H1 (cell line): ENCODE measurements at regions not wholly inside any gene's neighbourhood (a gene's known extent, or its start where the extent isn't known, plus 50 kb on each side); places are given as distances from the start of the nearest gene placed in this dataset.

Experiments used
- CTCF ChIA-PET: fragments of 300-600 bp; sonication (Branson Sonifier 250); formaldehyde crosslinking; loops from one replicate; lab custom pipeline; 2021; ENCODE audit not compliant: partially characterized antibody; lab: Charles Lee
- POLR2A ChIA-PET: fragments of 300-600 bp; sonication (Branson Sonifier 250); formaldehyde crosslinking; loops from one replicate; lab custom pipeline; 2021; ENCODE audit warnings: inconsistent platforms; ENCODE audit not compliant: partially characterized antibody; lab: Charles Lee
- DNase-seq, 2 experiments: peaks; one replicate each; pipeline versions ENCODE4 v3.0.0 to v3.0.0-alpha.2; 2010 to 2022; ENCODE audit warnings: low spot score in 2 of 2, low read depth in 1 of 2, mixed read lengths in 1 of 2
- FAIRE-seq: peaks from 2 replicates; lab custom pipeline; 2011; peaks lifted over from hg19 to GRCh38; lab: Jason Lieb, UNC
- H2AFZ ChIP-seq: 2 replicates; pipeline ENCODE4 v1.8.1; 2012; ENCODE audit warnings: low read length, inconsistent platforms
- H2AK5ac ChIP-seq: 2 replicates; pipeline ENCODE4 v1.6.1; 2013; ENCODE audit warnings: low read depth, low read length
- H2BK120ac ChIP-seq: replicated peaks from 2 replicates; pipeline ENCODE3; 2013; ENCODE audit warnings: low read depth, low read length, inconsistent platforms
- H2BK12ac ChIP-seq: 2 replicates; pipeline ENCODE4 v1.6.1; 2013; ENCODE audit warnings: low read depth, low read length
- H2BK15ac ChIP-seq: 2 replicates; pipeline ENCODE4 v1.6.1; 2013; ENCODE audit warnings: low read length
- H2BK20ac ChIP-seq: 2 replicates; pipeline ENCODE4 v1.6.1; 2013; ENCODE audit warnings: low read length
- H2BK5ac ChIP-seq: 2 replicates; pipeline ENCODE4 v1.6.1; 2013; ENCODE audit warnings: low read depth, low read length
- H3K14ac ChIP-seq: 2 replicates; pipeline ENCODE4 v1.6.1; 2013; ENCODE audit warnings: inconsistent platforms; ENCODE audit not compliant: insufficient read length
- H3K18ac ChIP-seq: 2 replicates; pipeline ENCODE4 v1.6.1; 2013; ENCODE audit warnings: low read length; ENCODE audit errors: extremely low read depth
- H3K23ac ChIP-seq: 2 replicates; pipeline ENCODE4 v1.6.1; 2013; ENCODE audit warnings: inconsistent platforms; ENCODE audit not compliant: insufficient read length
- H3K23me2 ChIP-seq: 2 replicates; pipeline ENCODE4 v1.6.1; 2013; ENCODE audit warnings: low read depth, low read length
- H3K27ac ChIP-seq: 2 replicates; pipeline ENCODE4 v1.6.1; 2011; ENCODE audit warnings: low read depth, low read length, inconsistent platforms
- H3K27me3 ChIP-seq, 4 experiments: replicated peaks in 1 of 4; 1 replicate in 1 of 4; 2 replicates in 3 of 4; pipeline versions ENCODE4 v1.6.1 to v1.8.1; 2011 to 2013; ENCODE audit warnings: low read length in 3 of 4, mild to moderate bottlenecking in 3 of 4, inconsistent platforms in 2 of 4, mixed read lengths in 2 of 4, moderate library complexity in 1 of 4; ENCODE audit not compliant: control insufficient read depth in 3 of 4, insufficient read depth in 3 of 4; ENCODE audit errors: extremely low read depth in 1 of 4
- H3K36me3 ChIP-seq, 4 experiments: 2 replicates each; pipeline versions ENCODE4 v1.6.1 to v1.8.1; 2011 to 2013; ENCODE audit warnings: mild to moderate bottlenecking in 4 of 4, low read length in 3 of 4, moderate library complexity in 2 of 4, control low read depth in 1 of 4, inconsistent platforms in 1 of 4; ENCODE audit not compliant: insufficient read depth in 4 of 4, control insufficient read depth in 2 of 4
- H3K4ac ChIP-seq: replicated peaks from 2 replicates; pipeline ENCODE3; 2013; ENCODE audit warnings: low read length, low read depth, mixed read lengths, inconsistent platforms; ENCODE audit not compliant: insufficient read length
- H3K4me1 ChIP-seq, 4 experiments: replicated peaks in 1 of 4; 1 replicate in 1 of 4; 2 replicates in 3 of 4; pipeline versions ENCODE4 v1.6.1 to v1.8.1; 2011 to 2013; ENCODE audit warnings: low read length in 3 of 4, inconsistent platforms in 2 of 4, mixed read lengths in 1 of 4; ENCODE audit not compliant: insufficient read depth in 4 of 4, control insufficient read depth in 3 of 4
- H3K4me2 ChIP-seq, 2 experiments: 2 replicates each; pipeline versions ENCODE4 v1.6.1 to v1.8.1; 2011 to 2013; ENCODE audit warnings: low read depth in 2 of 2, low read length in 2 of 2, control low read depth in 1 of 2, inconsistent platforms in 1 of 2, mild to moderate bottlenecking in 1 of 2; ENCODE audit not compliant: insufficient read depth in 1 of 2
- H3K4me3 ChIP-seq, 4 experiments: fragments of 200-600, 300-600 bp in 1 of 4; sonication (generic), shearing (Covaris generic), sonication (Bioruptor Twin) in 1 of 4; 2 replicates each; pipeline versions ENCODE4 v1.5.1 to v1.8.1; 2011 to 2016; ENCODE audit warnings: low read length in 4 of 4, low read depth in 3 of 4, control low read depth in 2 of 4, inconsistent platforms in 2 of 4, mild to moderate bottlenecking in 2 of 4, mixed read lengths in 1 of 4, moderate library complexity in 1 of 4; ENCODE audit not compliant: insufficient read depth in 2 of 4; ENCODE audit errors: extremely low read depth in 1 of 4
- H3K56ac ChIP-seq: replicated peaks from 2 replicates; pipeline ENCODE3; 2013; ENCODE audit warnings: low read depth, mild to moderate bottlenecking, mixed read lengths, low read length, inconsistent platforms; ENCODE audit not compliant: insufficient read length
- H3K79me1 ChIP-seq: 2 replicates; pipeline ENCODE4 v1.6.1; 2013; ENCODE audit warnings: low read depth, low read length, control low read depth
- H3K79me2 ChIP-seq, 2 experiments: 2 replicates each; pipeline versions ENCODE4 v1.6.1 to v1.8.1; 2012 to 2013; ENCODE audit warnings: low read length in 2 of 2, mild to moderate bottlenecking in 2 of 2, inconsistent platforms in 1 of 2; ENCODE audit not compliant: insufficient read depth in 2 of 2, control insufficient read depth in 1 of 2
- H3K9ac ChIP-seq, 4 experiments: replicated peaks in 1 of 4; 1 replicate in 1 of 4; 2 replicates in 3 of 4; pipeline versions ENCODE4 v1.6.1 to v1.8.1; 2011 to 2013; ENCODE audit warnings: low read depth in 3 of 4, low read length in 3 of 4, control low read depth in 2 of 4, mild to moderate bottlenecking in 2 of 4, moderate library complexity in 2 of 4, inconsistent platforms in 1 of 4; ENCODE audit errors: extremely low read depth in 1 of 4
- H3K9me3 ChIP-seq, 2 experiments: 2 replicates each; pipeline versions ENCODE4 v1.6.1 to v1.8.1; 2012 to 2013; ENCODE audit warnings: mild to moderate bottlenecking in 2 of 2, moderate library complexity in 2 of 2, control low read depth in 1 of 2, inconsistent platforms in 1 of 2, low read depth in 1 of 2, low read length in 1 of 2, mixed read lengths in 1 of 2; ENCODE audit not compliant: insufficient read depth in 2 of 2
- H4K20me1 ChIP-seq, 2 experiments: replicated peaks in 1 of 2; 2 replicates each; pipeline versions ENCODE3 to v1.8.1; 2011 to 2013; ENCODE audit warnings: inconsistent platforms in 2 of 2, low read length in 2 of 2, mild to moderate bottlenecking in 1 of 2; ENCODE audit not compliant: insufficient read depth in 2 of 2, control insufficient read depth in 1 of 2
- H4K5ac ChIP-seq: 2 replicates; pipeline ENCODE4 v1.6.1; 2013; ENCODE audit warnings: low read length, low read depth, mixed read lengths, inconsistent platforms; ENCODE audit not compliant: insufficient read length
- H4K8ac ChIP-seq: 2 replicates; pipeline ENCODE4 v1.8.0; 2013; ENCODE audit warnings: mild to moderate bottlenecking, moderate library complexity, low read length, inconsistent platforms; ENCODE audit not compliant: insufficient read depth; ENCODE audit errors: extremely low read depth
- H4K91ac ChIP-seq: replicated peaks from 2 replicates; pipeline ENCODE3; 2013; ENCODE audit warnings: low read length, mixed read lengths, inconsistent platforms; ENCODE audit not compliant: insufficient read length
- ASH2L ChIP-seq: fragments of 200-600, 300-600 bp; sonication (generic); IDR thresholded peaks from one replicate; pipeline ENCODE4 v1.7.1; 2017; ENCODE audit warnings: low read length
- BACH1 ChIP-seq: IDR thresholded peaks from 2 replicates; pipeline ENCODE4 v1.6.1; 2012; ENCODE audit warnings: low read length, improper control_type of control experiment
- BRCA1 ChIP-seq: IDR thresholded peaks from 2 replicates; pipeline ENCODE4 v1.6.1; 2012; ENCODE audit warnings: low read depth, low read length, improper control_type of control experiment
- CTBP2 ChIP-seq: IDR thresholded peaks from 2 replicates; pipeline ENCODE4 v1.7.0; 2011; ENCODE audit warnings: borderline replicate concordance, mild to moderate bottlenecking, moderate library complexity, mixed read lengths, low read length; ENCODE audit not compliant: insufficient read depth, insufficient read length
- EGR1 ChIP-seq: IDR thresholded peaks from 2 replicates; pipeline ENCODE4 v1.6.1; 2011; ENCODE audit warnings: low read depth, low read length, borderline replicate concordance
- POLR2A ChIP-seq, 2 experiments: IDR thresholded peaks; 1 replicate in 1 of 2; 2 replicates in 1 of 2; pipeline ENCODE4 v1.6.1; 2011; ENCODE audit warnings: low read depth in 2 of 2, low read length in 2 of 2, mild to moderate bottlenecking in 2 of 2; ENCODE audit errors: control extremely low read depth in 1 of 2
- POLR2AphosphoS5 ChIP-seq: IDR thresholded peaks from 2 replicates; pipeline ENCODE4 v1.6.1; 2011; ENCODE audit warnings: low read depth, low read length
- RBBP5 ChIP-seq: IDR thresholded peaks from 2 replicates; pipeline ENCODE4 v1.7.1; 2012; ENCODE audit warnings: low read depth, mild to moderate bottlenecking, inconsistent platforms, low read length, moderate library complexity, borderline replicate concordance
- RXRA ChIP-seq: IDR thresholded peaks from 2 replicates; pipeline ENCODE4 v1.6.1; 2011; ENCODE audit warnings: low read depth, mild to moderate bottlenecking, low read length, moderate library complexity; ENCODE audit not compliant: insufficient read depth
- SIN3A ChIP-seq, 2 experiments: IDR thresholded peaks in 1 of 2; conservative IDR thresholded peaks in 1 of 2; 2 replicates each; pipeline ENCODE4 v1.6.1; 2011 to 2012; ENCODE audit warnings: low read length in 2 of 2, improper control_type of control experiment in 1 of 2, low read depth in 1 of 2, mild to moderate bottlenecking in 1 of 2
- SP1 ChIP-seq: IDR thresholded peaks from 2 replicates; pipeline ENCODE4 v1.6.1; 2011; ENCODE audit warnings: low read depth, low read length
- WGBS, 2 experiments: shearing (Covaris generic) in 1 of 2; methylation state at CpG; one replicate each; pipeline versions ENCODE4 v1.1.6 to v1.1.7; 2013 to 2015; ENCODE audit warnings: low lambda C conversion rate in 2 of 2, mixed read lengths in 2 of 2, inconsistent platforms in 1 of 2, low coverage in 1 of 2, missing lambda C conversion rate in 1 of 2; ENCODE audit not compliant: insufficient replicate concordance in 2 of 2, insufficient coverage in 1 of 2, insufficient read length in 1 of 2; ENCODE audit errors: extremely low coverage in 1 of 2, missing lambda C conversion rate in 1 of 2; 5-methylcytosine and 5-hydroxymethylcytosine counted together
- TF ChIP-seq, protein P1 (sequence below): IDR thresholded peaks from 2 replicates; pipeline ENCODE4 v1.6.1; 2012; ENCODE audit warnings: low read length, inconsistent platforms

GRCh38 chr14:55777877-55778276 is 197.9 kb downstream of the KTN1 start:
- CTCF ChIA-PET, result interaction anchor here (0.7 to 2.0 kb wide), 3 partner anchors 14 to 47 kb away, joined by 3 to 10 read pairs (median 4); no protein-coding TSS in a partner anchor
- Histone ChIP-seq H3K4ac (no peak overlapping the region), H3K23me2 (no peaks in the 10 kb centered on the region), H3K4me1 (no peaks in the 10 kb centered on the region), H4K91ac (no peak overlapping the region), H3K56ac (no peak overlapping the region), H3K9ac (no peak overlapping the region), H3K27me3 (no peaks in the 10 kb centered on the region), H2BK5ac (no peak overlapping the region), H2AK5ac (no peak overlapping the region), H2BK120ac (no peak overlapping the region), H4K20me1 (peaks cover 0 to 2% of the 10 kb centered on the region in 2 experiments), H3K9me3 (no peaks in the 10 kb centered on the region), H2BK20ac (no peak overlapping the region), H4K8ac (no peak overlapping the region), H2BK12ac (no peak overlapping the region), H3K36me3 (no peaks in the 10 kb centered on the region), H3K23ac (no peak overlapping the region), H3K4me2 (no peak overlapping the region), H3K14ac (no peak overlapping the region), H3K79me1 (no peaks in the 10 kb centered on the region), H3K18ac (no peak overlapping the region), H4K5ac (no peak overlapping the region), H3K79me2 (no peaks in the 10 kb centered on the region), H2BK15ac (no peak overlapping the region), H2AFZ (no peak overlapping the region), H3K27ac (no peak overlapping the region), H3K4me3 (no peak overlapping the region)
- WGBS, 2 experiments, result 91% methylated on average over 4 of the region's 4 CpGs; no CpG with 5 or more reads in 1 of the 2 experiments
- DNase-seq (no peak), FAIRE-seq (no peak)
- POLR2A ChIA-PET, result no interaction called here
- TF ChIP-seq, protein P1, sequence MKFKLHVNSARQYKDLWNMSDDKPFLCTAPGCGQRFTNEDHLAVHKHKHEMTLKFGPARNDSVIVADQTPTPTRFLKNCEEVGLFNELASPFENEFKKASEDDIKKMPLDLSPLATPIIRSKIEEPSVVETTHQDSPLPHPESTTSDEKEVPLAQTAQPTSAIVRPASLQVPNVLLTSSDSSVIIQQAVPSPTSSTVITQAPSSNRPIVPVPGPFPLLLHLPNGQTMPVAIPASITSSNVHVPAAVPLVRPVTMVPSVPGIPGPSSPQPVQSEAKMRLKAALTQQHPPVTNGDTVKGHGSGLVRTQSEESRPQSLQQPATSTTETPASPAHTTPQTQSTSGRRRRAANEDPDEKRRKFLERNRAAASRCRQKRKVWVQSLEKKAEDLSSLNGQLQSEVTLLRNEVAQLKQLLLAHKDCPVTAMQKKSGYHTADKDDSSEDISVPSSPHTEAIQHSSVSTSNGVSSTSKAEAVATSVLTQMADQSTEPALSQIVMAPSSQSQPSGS, result no peak
- TF ChIP-seq POLR2AphosphoS5 (no peak), ASH2L (no peak), RBBP5 (no peak), BRCA1 (no peak), RXRA (no peak), POLR2A (IDR thresholded peaks at IDR 0.05; ENCODE audit: control extremely low read depth in 1 of 2, low read depth in 2 of 2, low read length in 2 of 2) (no peak), SP1 (no peak), SIN3A (conservative IDR thresholded peaks at IDR 0.05 in 1 of 2, IDR thresholded peaks at IDR 0.05 in 1 of 2; ENCODE audit: low read depth in 1 of 2, low read length in 2 of 2) (no peak), CTBP2 (no peak), BACH1 (no peak), EGR1 (no peak)
